ENCODE measurements at regions not wholly inside any gene's neighbourhood (a gene's known extent, or its start where the extent isn't known, plus 50 kb on each side); places are given as distances from the start of the nearest gene placed in this dataset.
A peak's percentile ranks its signal among the peaks of the same experiment; 100 is the strongest.
"Not testable (repeated sequence)": the region's sequence is repeated elsewhere in the genome, so short reads cannot be mapped to it uniquely, and the experiment has no call there.

DNA sequence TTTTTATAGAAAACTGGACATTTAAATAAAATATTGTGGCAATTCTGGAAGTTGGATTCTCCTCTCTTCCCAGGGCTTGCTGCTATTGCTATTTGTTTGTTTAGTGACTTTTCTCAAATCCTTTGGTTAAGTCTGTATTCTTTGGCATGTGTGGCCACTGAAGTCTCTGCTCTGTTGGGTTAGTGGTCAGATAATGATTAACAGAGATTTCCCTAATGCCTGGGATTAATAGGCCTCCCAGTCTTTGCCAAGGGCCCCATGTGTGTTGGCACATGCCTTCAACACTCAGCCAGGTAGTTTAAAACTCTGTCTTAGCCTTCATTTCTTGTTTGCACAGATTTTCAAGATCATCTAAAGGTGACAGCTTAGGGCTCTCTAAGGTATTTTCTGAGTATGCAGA, 92.8 kb upstream of the EPB41L4A start:
- Histone ChIP-seq H3K27me3 (ENCODE audit: control insufficient read depth, insufficient read depth, low read length) (no peaks in the 10 kb centered on the region), H3K27ac (ENCODE audit: low read depth, low read length) (no peak overlapping the region), H3K9ac (ENCODE audit: low read depth, low read length) (no peak overlapping the region), H3K36me3 (ENCODE audit: control insufficient read depth, insufficient read depth, low read length) (no peaks in the 10 kb centered on the region), H3K4me3 (ENCODE audit: low read depth, low read length) (no peak overlapping the region), H3K9me3 (ENCODE audit: control insufficient read depth, insufficient read depth, low read length) (peaks cover 21% of the 10 kb centered on the region), H3K4me1 (ENCODE audit: control insufficient read depth, insufficient read depth, low read length) (no peaks in the 10 kb centered on the region)

- Histone ChIP-seq H3K27me3 (ENCODE audit: control insufficient read depth, insufficient read depth, low read length) (no peaks in the 10 kb centered on the region), H3K36me3 (ENCODE audit: control insufficient read depth, insufficient read depth, low read length) (no peaks in the 10 kb centered on the region), H3K4me3 (ENCODE audit: low read depth, low read length) (no peak overlapping the region), H3K9me3 (ENCODE audit: control insufficient read depth, insufficient read depth, low read length) (peaks cover 21% of the 10 kb centered on the region), H3K9ac (ENCODE audit: low read depth, low read length) (no peak overlapping the region), H3K27ac (ENCODE audit: low read depth, low read length) (no peak overlapping the region), H3K4me1 (ENCODE audit: control insufficient read depth, insufficient read depth, low read length) (no peaks in the 10 kb centered on the region)
Observed at GRCh38 chr5:112512901-112513300, 93.8 kb upstream of the EPB41L4A start.

GRCh38 chr5:112514111-112514510, 95.0 kb upstream of the EPB41L4A start:
- Histone ChIP-seq H3K4me3 (ENCODE audit: low read depth, low read length) (no peak overlapping the region), H3K9me3 (ENCODE audit: control insufficient read depth, insufficient read depth, low read length) (peaks cover 21% of the 10 kb centered on the region), H3K27ac (ENCODE audit: low read depth, low read length) (no peak overlapping the region), H3K9ac (ENCODE audit: low read depth, low read length) (no peak overlapping the region), H3K4me1 (ENCODE audit: control insufficient read depth, insufficient read depth, low read length) (no peaks in the 10 kb centered on the region), H3K36me3 (ENCODE audit: control insufficient read depth, insufficient read depth, low read length) (no peaks in the 10 kb centered on the region), H3K27me3 (ENCODE audit: control insufficient read depth, insufficient read depth, low read length) (no peaks in the 10 kb centered on the region)

GRCh38 chr5:112520474-112520873, 101.4 kb upstream of the EPB41L4A start:
- H3K27ac ChIP-seq (ENCODE audit: low read depth, low read length); H3K4me1 ChIP-seq (ENCODE audit: control insufficient read depth, insufficient read depth, low read length); H3K9ac ChIP-seq (ENCODE audit: low read depth, low read length); H3K4me3 ChIP-seq (ENCODE audit: low read depth, low read length); H3K36me3 ChIP-seq (ENCODE audit: control insufficient read depth, insufficient read depth, low read length); H3K9me3 ChIP-seq (ENCODE audit: control insufficient read depth, insufficient read depth, low read length); H3K27me3 ChIP-seq (ENCODE audit: control insufficient read depth, insufficient read depth, low read length): not testable (repeated sequence)

GRCh38 chr5:112522891-112523673, 104.0 kb upstream of the EPB41L4A start:
- H3K9ac ChIP-seq (ENCODE audit: low read depth, low read length); H3K36me3 ChIP-seq (ENCODE audit: control insufficient read depth, insufficient read depth, low read length); H3K9me3 ChIP-seq (ENCODE audit: control insufficient read depth, insufficient read depth, low read length); H3K27me3 ChIP-seq (ENCODE audit: control insufficient read depth, insufficient read depth, low read length); H3K4me1 ChIP-seq (ENCODE audit: control insufficient read depth, insufficient read depth, low read length); H3K4me3 ChIP-seq (ENCODE audit: low read depth, low read length); H3K27ac ChIP-seq (ENCODE audit: low read depth, low read length): not testable (repeated sequence)

DNA sequence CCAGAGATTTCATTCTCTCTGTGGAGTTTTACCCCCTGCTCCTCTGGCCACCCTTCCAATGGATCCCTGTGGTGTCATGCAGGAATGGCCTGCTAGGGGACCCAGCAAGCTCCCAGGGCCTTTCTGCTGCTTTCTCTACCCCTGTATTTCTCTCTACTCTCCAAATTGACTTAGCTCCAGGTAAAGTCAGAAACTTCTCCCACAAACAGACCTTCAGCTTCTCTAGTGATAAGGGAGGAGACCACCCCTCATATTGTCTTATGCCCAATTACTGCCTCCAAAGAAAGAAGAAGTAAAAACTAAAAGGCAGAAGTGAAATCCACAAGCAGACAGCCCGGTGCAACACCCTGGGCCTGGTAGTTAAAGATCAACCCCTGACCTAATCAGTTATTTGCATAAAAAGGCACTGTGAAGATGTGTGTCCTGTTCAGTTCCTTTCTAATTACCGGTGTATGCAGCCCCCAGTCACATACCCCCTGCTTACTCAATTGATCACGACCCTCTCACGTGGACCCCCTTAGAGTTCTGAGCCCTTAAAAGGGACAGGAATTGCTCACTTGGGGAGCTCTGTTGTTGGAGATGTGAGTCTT, 104.7 kb upstream of the EPB41L4A start:
- H3K36me3 ChIP-seq (ENCODE audit: control insufficient read depth, insufficient read depth, low read length); H3K27me3 ChIP-seq (ENCODE audit: control insufficient read depth, insufficient read depth, low read length); H3K4me3 ChIP-seq (ENCODE audit: low read depth, low read length); H3K9me3 ChIP-seq (ENCODE audit: control insufficient read depth, insufficient read depth, low read length); H3K4me1 ChIP-seq (ENCODE audit: control insufficient read depth, insufficient read depth, low read length); H3K27ac ChIP-seq (ENCODE audit: low read depth, low read length); H3K9ac ChIP-seq (ENCODE audit: low read depth, low read length): not testable (repeated sequence)

- H3K4me3 ChIP-seq (ENCODE audit: low read depth, low read length), result no peak overlapping the region
- no peaks in the 10 kb centered on the region for H3K27me3 ChIP-seq (ENCODE audit: control insufficient read depth, insufficient read depth, low read length)
- no peak overlapping the region for H3K27ac ChIP-seq (ENCODE audit: low read depth, low read length)
- H3K9ac ChIP-seq (ENCODE audit: low read depth, low read length), result no peak overlapping the region
- no peaks in the 10 kb centered on the region for H3K4me1 ChIP-seq (ENCODE audit: control insufficient read depth, insufficient read depth, low read length)
- no peaks in the 10 kb centered on the region for H3K9me3 ChIP-seq (ENCODE audit: control insufficient read depth, insufficient read depth, low read length)
- H3K36me3 ChIP-seq (ENCODE audit: control insufficient read depth, insufficient read depth, low read length), result no peaks in the 10 kb centered on the region
Observed at GRCh38 chr5:112525217-112525616, 106.1 kb upstream of the EPB41L4A start.

- H3K4me3 ChIP-seq (ENCODE audit: low read depth, low read length), result no peak overlapping the region
- H3K9me3 ChIP-seq (ENCODE audit: control insufficient read depth, insufficient read depth, low read length), result no peaks in the 10 kb centered on the region
- no peaks in the 10 kb centered on the region for H3K36me3 ChIP-seq (ENCODE audit: control insufficient read depth, insufficient read depth, low read length)
- no peak overlapping the region for H3K27ac ChIP-seq (ENCODE audit: low read depth, low read length)
- H3K4me1 ChIP-seq (ENCODE audit: control insufficient read depth, insufficient read depth, low read length), result peaks cover 14% of the 10 kb centered on the region
- no peak overlapping the region for H3K9ac ChIP-seq (ENCODE audit: low read depth, low read length)
- H3K27me3 ChIP-seq (ENCODE audit: control insufficient read depth, insufficient read depth, low read length), result no peaks in the 10 kb centered on the region
Observed at GRCh38 chr5:112528928-112529327, 109.9 kb upstream of the EPB41L4A start.

- no peaks in the 10 kb centered on the region for H3K27me3 ChIP-seq (ENCODE audit: control insufficient read depth, insufficient read depth, low read length)
- no peaks in the 10 kb centered on the region for H3K36me3 ChIP-seq (ENCODE audit: control insufficient read depth, insufficient read depth, low read length)
- H3K9ac ChIP-seq (ENCODE audit: low read depth, low read length), result no peak overlapping the region
- no peak overlapping the region for H3K4me3 ChIP-seq (ENCODE audit: low read depth, low read length)
- H3K27ac ChIP-seq (ENCODE audit: low read depth, low read length), result no peak overlapping the region
- peaks cover 14% of the 10 kb centered on the region for H3K4me1 ChIP-seq (ENCODE audit: control insufficient read depth, insufficient read depth, low read length)
- no peaks in the 10 kb centered on the region for H3K9me3 ChIP-seq (ENCODE audit: control insufficient read depth, insufficient read depth, low read length)
Observed at GRCh38 chr5:112529525-112529924, 110.4 kb upstream of the EPB41L4A start.

- H3K27me3 ChIP-seq (ENCODE audit: control insufficient read depth, insufficient read depth, low read length), result no peaks in the 10 kb centered on the region
- peaks cover 14% of the 10 kb centered on the region for H3K4me1 ChIP-seq (ENCODE audit: control insufficient read depth, insufficient read depth, low read length)
- peak overlapping the region; percentile 61 for H3K27ac ChIP-seq (ENCODE audit: low read depth, low read length)
- H3K9ac ChIP-seq (ENCODE audit: low read depth, low read length), result no peak overlapping the region
- H3K4me3 ChIP-seq (ENCODE audit: low read depth, low read length), result no peak overlapping the region
- no peaks in the 10 kb centered on the region for H3K36me3 ChIP-seq (ENCODE audit: control insufficient read depth, insufficient read depth, low read length)
- no peaks in the 10 kb centered on the region for H3K9me3 ChIP-seq (ENCODE audit: control insufficient read depth, insufficient read depth, low read length)
Observed at GRCh38 chr5:112532654-112533360, 113.7 kb upstream of the EPB41L4A start.

GRCh38 chr5:112533362-112533761, 114.3 kb upstream of the EPB41L4A start:
- peak overlapping the region; percentile 61 for H3K27ac ChIP-seq (ENCODE audit: low read depth, low read length)
- no peaks in the 10 kb centered on the region for H3K36me3 ChIP-seq (ENCODE audit: control insufficient read depth, insufficient read depth, low read length)
- H3K27me3 ChIP-seq (ENCODE audit: control insufficient read depth, insufficient read depth, low read length), result no peaks in the 10 kb centered on the region
- peaks cover 14% of the 10 kb centered on the region for H3K4me1 ChIP-seq (ENCODE audit: control insufficient read depth, insufficient read depth, low read length)
- no peaks in the 10 kb centered on the region for H3K9me3 ChIP-seq (ENCODE audit: control insufficient read depth, insufficient read depth, low read length)
- no peak overlapping the region for H3K9ac ChIP-seq (ENCODE audit: low read depth, low read length)
- H3K4me3 ChIP-seq (ENCODE audit: low read depth, low read length), result no peak overlapping the region
